Thyroid gland (tissue), 4 donors: ENCODE measurements at regions not wholly inside any gene's neighbourhood (a gene's known extent, or its start where the extent isn't known, plus 50 kb on each side); places are given as distances from the start of the nearest gene placed in this dataset.
A peak's percentile ranks its signal among the peaks of the same experiment; 100 is the strongest.

ENCODE experiments used
- DNase-seq, 2 donors: peaks; one replicate each; pipeline ENCODE4 v3.0.0-alpha.2; 2019
- H3K27ac ChIP-seq, 3 donors: fragments of 200-600 bp; sonication (generic); 1 replicate in 2 of 3; 2 replicates in 1 of 3; pipeline ENCODE4 v1.5.1; 2016 to 2019; ENCODE audit warnings: mild to moderate bottlenecking in 1 of 3, moderate library complexity in 1 of 3
- H3K27me3 ChIP-seq: fragments of 200-600 bp; sonication (generic); one replicate; pipeline ENCODE4 v1.5.1; 2019
- H3K36me3 ChIP-seq, 2 donors: fragments of 200-600 bp; sonication (generic); one replicate each; pipeline ENCODE4 v1.5.1; 2016 to 2019
- H3K4me1 ChIP-seq, 2 donors: fragments of 200-600 bp; sonication (generic); one replicate each; pipeline ENCODE4 v1.5.1; 2017 to 2019
- H3K4me3 ChIP-seq, 3 donors: fragments of 200-600 bp; sonication (generic); replicated peaks in 1 of 3; 1 replicate in 2 of 3; 2 replicates in 1 of 3; pipeline ENCODE4 v1.5.1; 2016; ENCODE audit warnings: mild to moderate bottlenecking in 1 of 3
- H3K9me3 ChIP-seq: fragments of 200-600 bp; sonication (generic); one replicate; pipeline ENCODE4 v1.5.1; 2017
- CTCF ChIP-seq, 6 experiments: fragments of 200-600 bp in 3 of 6; fragments of 450-650 bp in 3 of 6; sonication (generic) in 3 of 6; IDR thresholded peaks; one replicate each; pipeline ENCODE4 v1.5.1; 2016 to 2019; ENCODE audit warnings: antibody characterized with exemption in 6 of 6, mild to moderate bottlenecking in 2 of 6, inconsistent platforms in 1 of 6, moderate library complexity in 1 of 6
- POLR2A ChIP-seq, 2 donors: fragments of 450-650 bp; IDR thresholded peaks; one replicate each; pipeline ENCODE4 v1.6.1; 2017; ENCODE audit warnings: antibody characterized with exemption in 2 of 2, mild to moderate bottlenecking in 2 of 2, moderate library complexity in 1 of 2
- WGBS, 2 donors: methylation state at CpG; one replicate each; pipeline ENCODE4 v1.1.5; 2017; 5-methylcytosine and 5-hydroxymethylcytosine counted together
- intact Hi-C: fragments of 100-400 bp; cut with DNase I; formaldehyde crosslinking; loops from one replicate; pipeline ENCODE4 v1.15.1; 2023

DNA sequence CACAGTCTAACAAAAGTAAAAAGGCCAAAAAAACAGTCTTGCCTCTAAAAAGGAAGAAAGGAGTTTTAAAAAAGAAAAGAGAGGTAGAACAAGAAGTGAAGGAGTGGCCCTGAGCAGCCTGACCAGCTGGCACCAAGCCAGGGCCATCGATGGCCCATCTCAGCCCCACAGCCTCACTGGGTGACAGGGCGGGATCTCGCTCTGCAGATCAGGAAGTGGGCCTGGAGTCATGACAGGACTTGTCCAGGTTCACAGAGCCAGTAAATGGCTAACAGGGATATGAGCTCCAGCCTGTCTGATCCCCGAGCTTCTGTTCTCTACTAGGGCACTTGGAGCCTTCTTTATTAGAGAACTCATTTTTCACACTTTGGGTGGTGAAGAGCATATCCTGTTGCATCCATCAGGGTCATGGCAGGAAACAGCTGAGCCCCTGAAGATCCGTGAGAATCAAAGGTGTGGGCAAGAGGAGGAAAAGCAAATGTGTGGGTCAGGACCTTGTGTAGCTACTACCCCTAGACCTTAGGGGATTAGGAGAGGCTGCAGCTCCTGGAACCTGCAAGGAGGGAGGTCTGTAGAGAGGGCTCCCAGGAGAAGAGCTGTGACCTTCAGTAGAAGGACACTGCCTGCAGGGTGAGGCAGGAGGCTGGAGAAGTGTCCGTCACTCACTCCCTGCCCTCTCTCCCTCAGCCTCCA is 299.0 kb upstream of the MSX2 start:
- H3K4me1 ChIP-seq: no peaks in the 10 kb centered on the region
- TF ChIP-seq CTCF (IDR thresholded peaks at IDR 0.05): no peak
- TF ChIP-seq POLR2A (IDR thresholded peaks at IDR 0.05): no peak
- H3K4me3 ChIP-seq: no peak overlapping the region
- no peak overlapping the region for H3K27ac ChIP-seq
- H3K9me3 ChIP-seq: no peaks in the 10 kb centered on the region
- no peaks in the 10 kb centered on the region for H3K36me3 ChIP-seq
- intact Hi-C loops: loop anchor here (10.0 kb wide), 1 partner anchor 509 kb away; no protein-coding TSS in a partner anchor
- H3K27me3 ChIP-seq: no peaks in the 10 kb centered on the region
- peak in 1 of 2 donors; percentile 6 for DNase-seq
- 50 to 53% methylated on average over 6 of the region's 6 CpGs for WGBS, 2 donors

DNA sequence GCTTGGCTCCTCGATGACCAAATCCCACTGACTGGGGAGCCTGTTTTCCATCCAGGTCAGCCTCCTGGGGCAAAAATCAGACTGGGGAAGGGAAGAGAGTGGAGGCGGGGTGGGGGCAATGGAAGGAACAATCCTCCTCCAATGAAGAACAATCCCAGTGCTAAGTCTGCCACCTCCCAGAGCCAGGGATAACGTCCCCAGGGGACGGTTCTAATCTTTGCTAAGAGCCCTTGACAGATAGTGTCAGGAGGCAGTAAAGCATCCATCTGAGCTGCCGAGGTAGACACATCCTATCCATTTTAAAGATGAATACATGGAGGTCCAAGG is 298.5 kb upstream of the MSX2 start:
- TF ChIP-seq CTCF (IDR thresholded peaks at IDR 0.05) (no peak), POLR2A (IDR thresholded peaks at IDR 0.05) (no peak)
- intact Hi-C loops: loop anchor here (10.0 kb wide), 1 partner anchor 509 kb away; no protein-coding TSS in a partner anchor
- WGBS, 2 donors: 45% methylated on average over 5 of the region's 5 CpGs

GRCh38 chr5:174426388-174426787 is 298.0 kb upstream of the MSX2 start:
- Histone ChIP-seq H3K9me3 (no peaks in the 10 kb centered on the region), H3K27me3 (no peaks in the 10 kb centered on the region), H3K4me1 (no peaks in the 10 kb centered on the region), H3K27ac (no peak overlapping the region), H3K36me3 (no peaks in the 10 kb centered on the region), H3K4me3 (no peak overlapping the region)
- no peak for TF ChIP-seq CTCF (IDR thresholded peaks at IDR 0.05)
- TF ChIP-seq POLR2A (IDR thresholded peaks at IDR 0.05): no peak
- no peak for DNase-seq
- intact Hi-C loops: loop anchor here (10.0 kb wide), 1 partner anchor 508 kb away; no protein-coding TSS in a partner anchor
- 74 to 81% methylated on average over 1 of the region's 1 CpG for WGBS, 2 donors

More for the DNA sequence above, 298.5 kb upstream of the MSX2 start:
- no peak overlapping the region for H3K4me3 ChIP-seq
- no peaks in the 10 kb centered on the region for H3K9me3 ChIP-seq
- no peak for DNase-seq
- no peaks in the 10 kb centered on the region for H3K27me3 ChIP-seq
- no peaks in the 10 kb centered on the region for H3K36me3 ChIP-seq
- no peaks in the 10 kb centered on the region for H3K4me1 ChIP-seq
- H3K27ac ChIP-seq: no peak overlapping the region

GRCh38 chr5:174426851-174427250 is 297.5 kb upstream of the MSX2 start:
- TF ChIP-seq CTCF (IDR thresholded peaks at IDR 0.05): no peak
- TF ChIP-seq POLR2A (IDR thresholded peaks at IDR 0.05): no peak
- DNase-seq: no peak
- 83 to 86% methylated on average over 4 of the region's 4 CpGs for WGBS, 2 donors
- no peaks in the 10 kb centered on the region for H3K27me3 ChIP-seq
- intact Hi-C loops: loop anchor here (10.0 kb wide), 1 partner anchor 508 kb away; no protein-coding TSS in a partner anchor
- no peak overlapping the region for H3K4me3 ChIP-seq
- no peaks in the 10 kb centered on the region for H3K36me3 ChIP-seq
- no peaks in the 10 kb centered on the region for H3K9me3 ChIP-seq
- H3K27ac ChIP-seq: no peak overlapping the region
- no peaks in the 10 kb centered on the region for H3K4me1 ChIP-seq

DNA sequence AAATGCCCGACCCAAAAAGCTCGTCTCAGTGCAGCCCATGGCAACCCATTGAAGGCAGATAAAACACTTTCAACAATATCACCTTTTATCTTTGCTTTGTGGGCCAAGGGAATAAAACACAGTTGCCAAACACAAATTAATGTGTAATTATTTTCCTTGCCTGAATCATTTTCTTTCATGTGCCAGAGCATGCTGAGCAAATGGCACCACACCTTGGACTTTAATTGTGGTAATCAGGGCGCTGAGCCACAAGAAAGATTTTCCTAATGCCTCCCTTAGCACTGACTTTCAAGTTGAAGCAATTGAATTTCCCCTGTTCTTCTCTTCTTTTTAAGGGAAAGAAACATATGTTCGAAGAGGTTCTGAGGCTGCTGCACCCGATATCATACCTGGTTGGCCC is 297.1 kb upstream of the MSX2 start:
- intact Hi-C loops: loop anchor here (10.0 kb wide), 1 partner anchor 507 kb away; no protein-coding TSS in a partner anchor
- 89 to 92% methylated on average over 5 of the region's 5 CpGs for WGBS, 2 donors

More for the DNA sequence above, 297.1 kb upstream of the MSX2 start:
- Histone ChIP-seq H3K27me3 (no peaks in the 10 kb centered on the region), H3K4me3 (no peak overlapping the region), H3K4me1 (no peaks in the 10 kb centered on the region), H3K9me3 (no peaks in the 10 kb centered on the region), H3K27ac (no peak overlapping the region), H3K36me3 (no peaks in the 10 kb centered on the region)
- TF ChIP-seq CTCF (IDR thresholded peaks at IDR 0.05) (no peak), POLR2A (IDR thresholded peaks at IDR 0.05) (no peak)
- DNase-seq: no peak
